WTC11 (cell line): ENCODE measurements at regions not wholly inside any gene's neighbourhood (a gene's known extent, or its start where the extent isn't known, plus 50 kb on each side); places are given as distances from the start of the nearest gene placed in this dataset.

ENCODE experiments used
- ATAC-seq: fragments of 200-7000 bp; cut with Tn5 transposase; 2 replicates; pipeline ENCODE4 v1.10.0; 2021; ENCODE audit warnings: mild to moderate bottlenecking, moderate library complexity
- CTCF ChIA-PET: fragments of 300-600 bp; sonication (Branson Sonifier 250); formaldehyde crosslinking; loops from one replicate; lab custom pipeline; 2021; ENCODE audit warnings: antibody characterized with exemption; lab: Charles Lee
- POLR2A ChIA-PET: fragments of 350-600 bp; sonication (Branson Sonifier 250); formaldehyde crosslinking; loops from one replicate; lab custom pipeline; 2021; ENCODE audit warnings: antibody characterized with exemption; lab: Charles Lee
- DNase-seq: peaks from one replicate; pipeline ENCODE4 v3.0.0; 2021; ENCODE audit warnings: low spot score
- H3K27ac Mint-ChIP-seq: 2 replicates; pipeline ENCODE4 v1.8.0; 2021; ENCODE audit warnings: mixed read lengths
- H3K27me3 Mint-ChIP-seq: 2 replicates; pipeline ENCODE4 v1.8.0; 2021; ENCODE audit warnings: low read depth, mild to moderate bottlenecking, moderate library complexity, mixed read lengths
- H3K36me3 Mint-ChIP-seq: 2 replicates; pipeline ENCODE4 v1.8.0; 2021; ENCODE audit warnings: mixed read lengths
- H3K4me1 Mint-ChIP-seq: 2 replicates; pipeline ENCODE4 v1.8.0; 2022; ENCODE audit warnings: mixed read lengths
- H3K4me3 Mint-ChIP-seq: 2 replicates; pipeline ENCODE4 v1.8.0; 2021; ENCODE audit warnings: mild to moderate bottlenecking, moderate library complexity, mixed read lengths
- H3K9me3 Mint-ChIP-seq: 2 replicates; pipeline ENCODE4 v1.8.0; 2021; ENCODE audit warnings: mixed read lengths
- CREM ChIP-seq: sonication (generic); formaldehyde crosslinking; IDR thresholded peaks from 2 replicates; pipeline ENCODE4 v1.8.1; 2022; ENCODE audit warnings: mild to moderate bottlenecking, missing genetic modification reagents, moderate library complexity
- FOXK1 ChIP-seq: sonication (generic); formaldehyde crosslinking; IDR thresholded peaks from 2 replicates; pipeline ENCODE4 v1.8.0; 2022; ENCODE audit warnings: mild to moderate bottlenecking, moderate library complexity, missing genetic modification reagents
- FOXP1 ChIP-seq: sonication (generic); formaldehyde crosslinking; IDR thresholded peaks from 2 replicates; pipeline ENCODE4 v1.8.0; 2022; ENCODE audit warnings: missing genetic modification reagents, mild to moderate bottlenecking, moderate library complexity, borderline replicate concordance
- GRHL2 ChIP-seq: fragments of 250-450 bp; sonication (Bioruptor Pico); IDR thresholded peaks from 2 replicates; pipeline ENCODE4 v1.8.0; 2022; ENCODE audit warnings: mild to moderate bottlenecking, moderate library complexity; ENCODE audit not compliant: insufficient replicate concordance, severe bottlenecking
- GTF2I ChIP-seq: fragments of 250-450 bp; sonication (Bioruptor Pico); conservative IDR thresholded peaks from 2 replicates; pipeline ENCODE4 v1.4.0; 2021; ENCODE audit warnings: mild to moderate bottlenecking
- JAZF1 ChIP-seq: fragments of 250-450 bp; sonication (Bioruptor Pico); IDR thresholded peaks from 2 replicates; pipeline ENCODE4 v1.9.0; 2021; ENCODE audit warnings: moderate library complexity, mild to moderate bottlenecking, inconsistent platforms
- SMAD3 ChIP-seq: sonication (generic); formaldehyde crosslinking; IDR thresholded peaks from 2 replicates; pipeline ENCODE4 v1.8.0; 2022; ENCODE audit warnings: missing genetic modification reagents, mild to moderate bottlenecking, borderline replicate concordance
- SMAD4 ChIP-seq: sonication (generic); formaldehyde crosslinking; IDR thresholded peaks from 2 replicates; pipeline ENCODE4 v1.8.0; 2022; ENCODE audit warnings: mild to moderate bottlenecking, missing genetic modification reagents
- TEAD1 ChIP-seq: sonication (generic); formaldehyde crosslinking; IDR thresholded peaks from 2 replicates; pipeline ENCODE4 v1.8.0; 2022; ENCODE audit warnings: mild to moderate bottlenecking, missing genetic modification reagents
- ZNF138 ChIP-seq: sonication (generic); formaldehyde crosslinking; conservative IDR thresholded peaks from 2 replicates; pipeline ENCODE4 v1.8.1; 2022; ENCODE audit warnings: mild to moderate bottlenecking, moderate library complexity, missing genetic modification reagents
- ZNF219 ChIP-seq: sonication (generic); formaldehyde crosslinking; IDR thresholded peaks from 2 replicates; pipeline ENCODE4 v1.8.0; 2023; ENCODE audit warnings: missing genetic modification reagents, mild to moderate bottlenecking, borderline replicate concordance
- ZNF263 ChIP-seq: sonication (generic); formaldehyde crosslinking; IDR thresholded peaks from 2 replicates; pipeline ENCODE4 v1.8.1; 2022; ENCODE audit warnings: low read depth, mild to moderate bottlenecking, moderate library complexity, missing genetic modification reagents
- ZNF671 ChIP-seq: fragments of 250-450 bp; sonication (Bioruptor Pico); IDR thresholded peaks from 2 replicates; pipeline ENCODE4 v1.8.0; 2021; ENCODE audit warnings: mild to moderate bottlenecking
- TF ChIP-seq, protein P1 (sequence below): sonication (generic); formaldehyde crosslinking; IDR thresholded peaks from 2 replicates; pipeline ENCODE4 v1.8.1; 2023; ENCODE audit warnings: mild to moderate bottlenecking, moderate library complexity, missing genetic modification reagents
- TF ChIP-seq, protein P2 (sequence below): sonication (generic); formaldehyde crosslinking; IDR thresholded peaks from 2 replicates; pipeline ENCODE4 v1.8.1; 2023; ENCODE audit warnings: mild to moderate bottlenecking, missing genetic modification reagents
- TF ChIP-seq, protein P3 (sequence below): sonication (generic); formaldehyde crosslinking; IDR thresholded peaks from 2 replicates; pipeline ENCODE4 v1.8.0; 2022; ENCODE audit warnings: mild to moderate bottlenecking, missing genetic modification reagents
- TF ChIP-seq, protein P4 (sequence below): sonication (generic); formaldehyde crosslinking; IDR thresholded peaks from 2 replicates; pipeline ENCODE4 v1.8.1; 2023; ENCODE audit warnings: mild to moderate bottlenecking, missing genetic modification reagents
- TF ChIP-seq, protein P5 (sequence below): sonication (generic); formaldehyde crosslinking; IDR thresholded peaks from 2 replicates; pipeline ENCODE4 v1.8.1; 2022; ENCODE audit warnings: mild to moderate bottlenecking, moderate library complexity, missing genetic modification reagents
- TF ChIP-seq, protein P6 (sequence below): fragments of 250-450 bp; sonication (Bioruptor Pico); IDR thresholded peaks from 2 replicates; pipeline ENCODE4 v1.9.0; 2021; ENCODE audit warnings: mild to moderate bottlenecking

DNA sequence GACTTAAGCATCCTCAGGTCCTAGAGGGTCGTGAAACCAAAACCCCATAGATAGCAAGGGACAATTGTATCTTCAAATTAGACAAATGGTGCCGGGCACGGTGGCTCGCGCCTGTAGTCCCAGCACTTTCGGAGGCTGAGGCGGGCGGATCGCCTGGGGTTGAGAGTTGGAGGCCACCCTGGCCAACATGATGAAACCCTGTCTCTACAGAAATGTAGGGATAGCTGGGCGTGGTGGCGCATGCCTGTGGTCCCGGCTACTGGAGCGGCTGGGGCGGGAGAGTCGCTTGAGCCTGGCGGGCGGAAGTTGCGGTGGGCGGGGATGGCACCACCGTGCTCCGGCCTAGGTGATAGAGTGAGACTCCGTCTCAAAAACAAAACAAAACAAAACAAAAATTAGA, 780.6 kb downstream of the BRINP3 start:
- TF ChIP-seq SMAD4 (CRISPR knock-in tag) (no peak), ZNF219 (CRISPR knock-in tag) (no peak), GRHL2 (no peak), FOXP1 (CRISPR knock-in tag) (no peak)
- Mint-ChIP-seq H3K4me3 (no peak overlapping the region), H3K36me3 (no peaks in the 10 kb centered on the region), H3K27ac (no peak overlapping the region), H3K4me1 (no peaks in the 10 kb centered on the region), H3K9me3 (0 out of 2 replicates have a peak, but pooled peaks cover 12% of the 10 kb centered on the region), H3K27me3 (no peaks in the 10 kb centered on the region)
- DNase-seq, result no peak
- no peak for ATAC-seq
- POLR2A ChIA-PET, result no interaction called here
- CTCF ChIA-PET, result interaction anchor here (0.6 kb wide), 1 partner anchor 57 kb away, joined by 7 read pairs; no protein-coding TSS in a partner anchor

DNA sequence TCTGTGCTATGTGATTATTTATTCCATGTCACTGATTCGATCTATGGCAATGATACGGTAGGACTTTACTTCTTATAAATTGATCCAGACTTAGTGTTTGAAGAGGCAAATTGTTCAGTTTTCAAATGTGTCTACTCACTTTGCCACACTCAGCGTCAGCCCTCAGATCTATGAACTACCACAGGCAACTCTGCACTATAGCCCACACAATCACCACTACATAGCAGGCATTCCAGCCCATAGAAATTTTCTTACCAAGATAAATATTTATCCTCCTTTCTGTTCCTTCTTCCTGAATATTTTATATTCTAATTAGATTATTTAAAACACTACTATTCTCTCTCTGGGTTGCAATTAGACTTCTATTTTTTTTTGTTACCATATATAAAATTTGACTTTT, 776.1 kb downstream of the BRINP3 start:
- ATAC-seq, result no peak
- no peak for DNase-seq
- Mint-ChIP-seq H3K9me3 (no peaks in the 10 kb centered on the region), H3K4me1 (no peaks in the 10 kb centered on the region), H3K4me3 (no peak overlapping the region), H3K27me3 (no peaks in the 10 kb centered on the region), H3K27ac (no peak overlapping the region), H3K36me3 (no peaks in the 10 kb centered on the region)
- CTCF ChIA-PET, result no interaction called here
- TF ChIP-seq CREM (CRISPR knock-in tag) (no peak), FOXK1 (CRISPR knock-in tag) (no peak), TEAD1 (CRISPR knock-in tag) (no peak), SMAD3 (CRISPR knock-in tag) (no peak), ZNF138 (CRISPR knock-in tag) (no peak), GTF2I (CRISPR knock-in tag) (no peak), ZNF263 (CRISPR knock-in tag) (no peak), ZNF671 (no peak), JAZF1 (CRISPR knock-in tag) (no peak)
- TF ChIP-seq, protein P1, sequence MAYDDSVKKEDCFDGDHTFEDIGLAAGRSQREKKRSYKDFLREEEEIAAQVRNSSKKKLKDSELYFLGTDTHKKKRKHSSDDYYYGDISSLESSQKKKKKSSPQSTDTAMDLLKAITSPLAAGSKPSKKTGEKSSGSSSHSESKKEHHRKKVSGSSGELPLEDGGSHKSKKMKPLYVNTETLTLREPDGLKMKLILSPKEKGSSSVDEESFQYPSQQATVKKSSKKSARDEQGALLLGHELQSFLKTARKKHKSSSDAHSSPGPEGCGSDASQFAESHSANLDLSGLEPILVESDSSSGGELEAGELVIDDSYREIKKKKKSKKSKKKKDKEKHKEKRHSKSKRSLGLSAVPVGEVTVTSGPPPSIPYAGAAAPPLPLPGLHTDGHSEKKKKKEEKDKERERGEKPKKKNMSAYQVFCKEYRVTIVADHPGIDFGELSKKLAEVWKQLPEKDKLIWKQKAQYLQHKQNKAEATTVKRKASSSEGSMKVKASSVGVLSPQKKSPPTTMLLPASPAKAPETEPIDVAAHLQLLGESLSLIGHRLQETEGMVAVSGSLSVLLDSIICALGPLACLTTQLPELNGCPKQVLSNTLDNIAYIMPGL, result no peak
- TF ChIP-seq, protein P2, sequence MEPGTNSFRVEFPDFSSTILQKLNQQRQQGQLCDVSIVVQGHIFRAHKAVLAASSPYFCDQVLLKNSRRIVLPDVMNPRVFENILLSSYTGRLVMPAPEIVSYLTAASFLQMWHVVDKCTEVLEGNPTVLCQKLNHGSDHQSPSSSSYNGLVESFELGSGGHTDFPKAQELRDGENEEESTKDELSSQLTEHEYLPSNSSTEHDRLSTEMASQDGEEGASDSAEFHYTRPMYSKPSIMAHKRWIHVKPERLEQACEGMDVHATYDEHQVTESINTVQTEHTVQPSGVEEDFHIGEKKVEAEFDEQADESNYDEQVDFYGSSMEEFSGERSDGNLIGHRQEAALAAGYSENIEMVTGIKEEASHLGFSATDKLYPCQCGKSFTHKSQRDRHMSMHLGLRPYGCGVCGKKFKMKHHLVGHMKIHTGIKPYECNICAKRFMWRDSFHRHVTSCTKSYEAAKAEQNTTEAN (CRISPR knock-in tag), result no peak
- TF ChIP-seq, protein P3, sequence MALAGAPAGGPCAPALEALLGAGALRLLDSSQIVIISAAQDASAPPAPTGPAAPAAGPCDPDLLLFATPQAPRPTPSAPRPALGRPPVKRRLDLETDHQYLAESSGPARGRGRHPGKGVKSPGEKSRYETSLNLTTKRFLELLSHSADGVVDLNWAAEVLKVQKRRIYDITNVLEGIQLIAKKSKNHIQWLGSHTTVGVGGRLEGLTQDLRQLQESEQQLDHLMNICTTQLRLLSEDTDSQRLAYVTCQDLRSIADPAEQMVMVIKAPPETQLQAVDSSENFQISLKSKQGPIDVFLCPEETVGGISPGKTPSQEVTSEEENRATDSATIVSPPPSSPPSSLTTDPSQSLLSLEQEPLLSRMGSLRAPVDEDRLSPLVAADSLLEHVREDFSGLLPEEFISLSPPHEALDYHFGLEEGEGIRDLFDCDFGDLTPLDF (CRISPR knock-in tag), result no peak
- TF ChIP-seq, protein P4, sequence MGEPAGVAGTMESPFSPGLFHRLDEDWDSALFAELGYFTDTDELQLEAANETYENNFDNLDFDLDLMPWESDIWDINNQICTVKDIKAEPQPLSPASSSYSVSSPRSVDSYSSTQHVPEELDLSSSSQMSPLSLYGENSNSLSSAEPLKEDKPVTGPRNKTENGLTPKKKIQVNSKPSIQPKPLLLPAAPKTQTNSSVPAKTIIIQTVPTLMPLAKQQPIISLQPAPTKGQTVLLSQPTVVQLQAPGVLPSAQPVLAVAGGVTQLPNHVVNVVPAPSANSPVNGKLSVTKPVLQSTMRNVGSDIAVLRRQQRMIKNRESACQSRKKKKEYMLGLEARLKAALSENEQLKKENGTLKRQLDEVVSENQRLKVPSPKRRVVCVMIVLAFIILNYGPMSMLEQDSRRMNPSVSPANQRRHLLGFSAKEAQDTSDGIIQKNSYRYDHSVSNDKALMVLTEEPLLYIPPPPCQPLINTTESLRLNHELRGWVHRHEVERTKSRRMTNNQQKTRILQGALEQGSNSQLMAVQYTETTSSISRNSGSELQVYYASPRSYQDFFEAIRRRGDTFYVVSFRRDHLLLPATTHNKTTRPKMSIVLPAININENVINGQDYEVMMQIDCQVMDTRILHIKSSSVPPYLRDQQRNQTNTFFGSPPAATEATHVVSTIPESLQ (CRISPR knock-in tag), result no peak
- TF ChIP-seq, protein P5, sequence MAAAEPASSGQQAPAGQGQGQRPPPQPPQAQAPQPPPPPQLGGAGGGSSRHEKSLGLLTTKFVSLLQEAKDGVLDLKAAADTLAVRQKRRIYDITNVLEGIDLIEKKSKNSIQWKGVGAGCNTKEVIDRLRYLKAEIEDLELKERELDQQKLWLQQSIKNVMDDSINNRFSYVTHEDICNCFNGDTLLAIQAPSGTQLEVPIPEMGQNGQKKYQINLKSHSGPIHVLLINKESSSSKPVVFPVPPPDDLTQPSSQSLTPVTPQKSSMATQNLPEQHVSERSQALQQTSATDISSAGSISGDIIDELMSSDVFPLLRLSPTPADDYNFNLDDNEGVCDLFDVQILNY (CRISPR knock-in tag), result no peak
- TF ChIP-seq, protein P6, sequence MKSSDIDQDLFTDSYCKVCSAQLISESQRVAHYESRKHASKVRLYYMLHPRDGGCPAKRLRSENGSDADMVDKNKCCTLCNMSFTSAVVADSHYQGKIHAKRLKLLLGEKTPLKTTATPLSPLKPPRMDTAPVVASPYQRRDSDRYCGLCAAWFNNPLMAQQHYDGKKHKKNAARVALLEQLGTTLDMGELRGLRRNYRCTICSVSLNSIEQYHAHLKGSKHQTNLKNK (CRISPR knock-in tag), result no peak
- POLR2A ChIA-PET, result no interaction called here
